HEK293 (cell line): ENCODE measurements at regions not wholly inside any gene's neighbourhood (a gene's known extent, or its start where the extent isn't known, plus 50 kb on each side); places are given as distances from the start of the nearest gene placed in this dataset.

Source experiments
- CTCF ChIA-PET: fragments of 350-600 bp; formaldehyde crosslinking; extraction: SDS; loops from one replicate; lab custom pipeline; 2021; ENCODE audit warnings: antibody characterized with exemption; lab: Yijun Ruan, JAX
- POLR2A ChIA-PET: fragments of 300-600 bp; formaldehyde crosslinking; extraction: SDS; loops from one replicate; lab custom pipeline; 2020; ENCODE audit warnings: antibody characterized with exemption, inconsistent platforms; lab: Yijun Ruan, JAX
- H3K27ac ChIP-seq: fragments of 200-500 bp; sonication (Bioruptor generic); 2 replicates; pipeline ENCODE4 v1.5.1; 2014; ENCODE audit warnings: low read depth, low read length, control low read depth, inconsistent platforms; ENCODE audit errors: extremely low read depth
- H3K36me3 ChIP-seq, 2 experiments: fragments of 200-500 bp in 1 of 2; sonication (Bioruptor generic) in 1 of 2; 1 replicate in 1 of 2; 2 replicates in 1 of 2; pipeline ENCODE4 v1.5.1; 2014 to 2017; ENCODE audit warnings: inconsistent platforms in 2 of 2, low read length in 2 of 2; ENCODE audit not compliant: control insufficient read depth in 2 of 2, insufficient read depth in 1 of 2
- H3K4me1 ChIP-seq: fragments of 200-500 bp; sonication (Bioruptor generic); 2 replicates; pipeline ENCODE4 v1.5.1; 2014; ENCODE audit warnings: mild to moderate bottlenecking, low read length, inconsistent platforms; ENCODE audit not compliant: control insufficient read depth, insufficient read depth
- H3K4me3 ChIP-seq: 2 replicates; pipeline ENCODE4 v1.5.1; 2011; ENCODE audit warnings: low read depth, mild to moderate bottlenecking, control low read depth, low read length, moderate library complexity
- H3K9me3 ChIP-seq: fragments of 200-500 bp; sonication (Bioruptor generic); 2 replicates; pipeline ENCODE4 v1.5.1; 2014; ENCODE audit warnings: low read depth, low read length, inconsistent platforms; ENCODE audit not compliant: control insufficient read depth, insufficient read depth
- AEBP2 ChIP-seq: fragments of 450-650 bp; formaldehyde crosslinking; IDR thresholded peaks from 2 replicates; pipeline ENCODE4 v1.5.1; 2016; ENCODE audit warnings: missing biosample characterization, missing genetic modification characterization, borderline replicate concordance
- BCL11B ChIP-seq: fragments of 450-650 bp; formaldehyde crosslinking; IDR thresholded peaks from 2 replicates; pipeline ENCODE4 v1.5.1; 2016; ENCODE audit warnings: low read depth, missing biosample characterization, missing genetic modification characterization
- GLIS2 ChIP-seq: fragments of 450-650 bp; formaldehyde crosslinking; IDR thresholded peaks from 2 replicates; pipeline ENCODE4 v1.5.1; 2016; ENCODE audit warnings: missing biosample characterization, missing genetic modification characterization
- HIC1 ChIP-seq: fragments of 450-650 bp; formaldehyde crosslinking; IDR thresholded peaks from 2 replicates; pipeline ENCODE4 v1.5.1; 2016; ENCODE audit warnings: missing biosample characterization, missing genetic modification characterization
- HOXD13 ChIP-seq: sonication (generic); formaldehyde crosslinking; IDR thresholded peaks from 2 replicates; pipeline ENCODE4 v1.8.0; 2022; ENCODE audit warnings: missing genetic modification reagents, borderline replicate concordance
- KLF17 ChIP-seq: fragments of 450-650 bp; formaldehyde crosslinking; IDR thresholded peaks from 2 replicates; pipeline ENCODE4 v1.5.1; 2016; ENCODE audit warnings: missing biosample characterization, missing genetic modification characterization
- RBAK ChIP-seq: fragments of 450-650 bp; formaldehyde crosslinking; IDR thresholded peaks from 2 replicates; pipeline ENCODE4 v1.5.1; 2016; ENCODE audit warnings: missing biosample characterization, missing genetic modification characterization
- SCRT2 ChIP-seq: fragments of 450-650 bp; formaldehyde crosslinking; IDR thresholded peaks from 2 replicates; pipeline ENCODE4 v1.5.1; 2016; ENCODE audit warnings: missing biosample characterization, missing genetic modification characterization
- TRIM28 ChIP-seq: IDR thresholded peaks from 2 replicates; pipeline ENCODE4 v1.6.1; 2011; ENCODE audit warnings: low read length, control low read depth, borderline replicate concordance
- ZBTB21 ChIP-seq: fragments of 450-650 bp; formaldehyde crosslinking; IDR thresholded peaks from 2 replicates; pipeline ENCODE4 v1.5.1; 2017; ENCODE audit warnings: missing biosample characterization, missing genetic modification characterization
- ZBTB48 ChIP-seq: fragments of 450-650 bp; formaldehyde crosslinking; IDR thresholded peaks from 2 replicates; pipeline ENCODE4 v1.5.1; 2016; ENCODE audit warnings: missing biosample characterization, missing genetic modification characterization
- ZFHX2 ChIP-seq: fragments of 450-650 bp; formaldehyde crosslinking; conservative IDR thresholded peaks from 2 replicates; pipeline ENCODE4 v1.5.1; 2016; ENCODE audit warnings: missing biosample characterization, missing genetic modification characterization
- ZNF138 ChIP-seq: fragments of 450-650 bp; formaldehyde crosslinking; IDR thresholded peaks from 2 replicates; pipeline ENCODE4 v1.5.1; 2016; ENCODE audit warnings: missing biosample characterization, missing genetic modification characterization, borderline replicate concordance
- ZNF157 ChIP-seq: fragments of 450-650 bp; formaldehyde crosslinking; IDR thresholded peaks from 2 replicates; pipeline ENCODE4 v1.5.1; 2016; ENCODE audit warnings: missing biosample characterization, missing genetic modification characterization
- ZNF354C ChIP-seq: fragments of 450-650 bp; formaldehyde crosslinking; IDR thresholded peaks from 2 replicates; pipeline ENCODE4 v1.5.1; 2016; ENCODE audit warnings: missing biosample characterization, missing genetic modification characterization, low read depth, borderline replicate concordance
- ZNF37A ChIP-seq: fragments of 450-650 bp; IDR thresholded peaks from 2 replicates; pipeline ENCODE4 v1.5.1; 2018; ENCODE audit warnings: missing biosample characterization, missing genetic modification characterization
- ZNF510 ChIP-seq: fragments of 450-650 bp; formaldehyde crosslinking; IDR thresholded peaks from 2 replicates; pipeline ENCODE4 v1.5.1; 2018; ENCODE audit warnings: mild to moderate bottlenecking, missing genetic modification characterization, missing biosample characterization; ENCODE audit not compliant: insufficient replicate concordance
- ZNF645 ChIP-seq: fragments of 450-650 bp; formaldehyde crosslinking; IDR thresholded peaks from 2 replicates; pipeline ENCODE4; 2016; ENCODE audit warnings: missing biosample characterization, missing genetic modification characterization
- ZNF660 ChIP-seq: fragments of 450-650 bp; IDR thresholded peaks from 2 replicates; pipeline ENCODE4 v1.5.1; 2018; ENCODE audit warnings: missing biosample characterization, mild to moderate bottlenecking, missing genetic modification characterization
- ZNF677 ChIP-seq: fragments of 450-650 bp; IDR thresholded peaks from 2 replicates; pipeline ENCODE4 v1.5.0; 2018; ENCODE audit warnings: missing biosample characterization, mild to moderate bottlenecking, missing genetic modification characterization, moderate library complexity
- ZNF704 ChIP-seq: fragments of 450-650 bp; formaldehyde crosslinking; IDR thresholded peaks from 2 replicates; pipeline ENCODE4 v1.5.1; 2016; ENCODE audit warnings: missing biosample characterization, missing genetic modification characterization
- ZNF747 ChIP-seq: fragments of 450-650 bp; formaldehyde crosslinking; IDR thresholded peaks from 2 replicates; pipeline ENCODE4 v1.5.1; 2016; ENCODE audit warnings: missing biosample characterization, missing genetic modification characterization
- ZNF830 ChIP-seq: fragments of 450-650 bp; IDR thresholded peaks from 2 replicates; pipeline ENCODE4 v1.5.0; 2018; ENCODE audit warnings: missing biosample characterization, missing genetic modification characterization, low read depth, mild to moderate bottlenecking, moderate library complexity
- ZSCAN18 ChIP-seq: fragments of 450-650 bp; formaldehyde crosslinking; IDR thresholded peaks from 2 replicates; pipeline ENCODE4 v1.5.1; 2016; ENCODE audit warnings: missing biosample characterization, missing genetic modification characterization
- ZSCAN5A ChIP-seq: fragments of 450-650 bp; formaldehyde crosslinking; IDR thresholded peaks from 2 replicates; pipeline ENCODE4 v1.5.1; 2016; ENCODE audit warnings: missing biosample characterization, missing genetic modification characterization

- TF ChIP-seq AEBP2 (tag by site-specific recombination): no peak
- TF ChIP-seq RBAK (tag by site-specific recombination): no peak
- TF ChIP-seq ZNF660 (tag by site-specific recombination): no peak
- no peak for TF ChIP-seq ZNF677 (tag by site-specific recombination)
- TF ChIP-seq ZNF354C: no peak
- no peak for TF ChIP-seq ZNF510 (tag by site-specific recombination)
- TF ChIP-seq ZNF157 (tag by site-specific recombination): no peak
- TF ChIP-seq ZNF645 (tag by site-specific recombination): no peak
- TF ChIP-seq ZNF138 (tag by site-specific recombination): no peak
- TF ChIP-seq KLF17: no peak
- TF ChIP-seq ZBTB21 (tag by site-specific recombination): no peak
- TF ChIP-seq ZNF704 (tag by site-specific recombination): no peak
- TF ChIP-seq BCL11B (tag by site-specific recombination): no peak
- TF ChIP-seq, all 188 proteins: peak for 0
- no peak overlapping the region for H3K27ac ChIP-seq
- POLR2A ChIA-PET: no interaction called here
These were observed 119.0 kb upstream of the PPP2R2D start for GRCh38 chr10:131781791-131782190.

GRCh38 chr10:131784363-131785120 lies 116.3 kb upstream of the PPP2R2D start:
- ChIA-PET CTCF (interaction anchor here (1.5 kb wide), 1 partner anchor 10 kb away, joined by 4 read pairs; no protein-coding TSS in a partner anchor), POLR2A (no interaction called here)
- Histone ChIP-seq H3K4me1 (no peaks in the 10 kb centered on the region), H3K36me3 (no peaks in the 10 kb centered on the region), H3K4me3 (no peak overlapping the region), H3K9me3 (no peaks in the 10 kb centered on the region), H3K27ac (no peak overlapping the region)
- TF ChIP-seq ZNF830 (tag by site-specific recombination) (no peak), ZBTB48 (tag by site-specific recombination) (no peak), ZSCAN5A (tag by site-specific recombination) (no peak), ZNF747 (tag by site-specific recombination) (no peak), ZNF37A (no peak), TRIM28 (no peak), HOXD13 (CRISPR knock-in tag) (no peak), HIC1 (tag by site-specific recombination) (no peak), GLIS2 (tag by site-specific recombination) (no peak), ZSCAN18 (no peak), ZFHX2 (tag by site-specific recombination) (no peak), ZNF677 (tag by site-specific recombination) (no peak), SCRT2 (tag by site-specific recombination) (no peak)

More at GRCh38 chr10:131781791-131782190, 119.0 kb upstream of the PPP2R2D start:
- Histone ChIP-seq H3K36me3 (no peaks in the 10 kb centered on the region), H3K4me1 (no peaks in the 10 kb centered on the region), H3K4me3 (no peak overlapping the region), H3K9me3 (peaks cover 2% of the 10 kb centered on the region; the same call in 1 of the 2 replicates)
- CTCF ChIA-PET: no interaction called here
